Neural cell (in vitro differentiated cells): ENCODE measurements at regions not wholly inside any gene's neighbourhood (a gene's known extent, or its start where the extent isn't known, plus 50 kb on each side); places are given as distances from the start of the nearest gene placed in this dataset.

Experiments
- H2AFZ ChIP-seq: fragments of 200-600, 300-800 bp; sonication (generic), shearing (Covaris generic); 2 replicates; pipeline ENCODE4 v1.6.0; 2014; ENCODE audit warnings: low read depth, mild to moderate bottlenecking, antibody characterized with exemption, low read length, moderate library complexity
- H3F3A ChIP-seq: fragments of 200-600 bp; shearing (Covaris generic); 2 replicates; pipeline ENCODE4 v1.6.1; 2016; ENCODE audit warnings: mild to moderate bottlenecking, moderate library complexity, mixed read lengths, antibody characterized with exemption, low read length; ENCODE audit not compliant: insufficient read depth, poor library complexity, severe bottlenecking
- H3K27ac ChIP-seq: fragments of 200-600, 300-800 bp; sonication (generic), shearing (Covaris generic); 2 replicates; pipeline ENCODE4 v1.5.1; 2014; ENCODE audit warnings: mild to moderate bottlenecking, low read length, moderate library complexity
- H3K27me3 ChIP-seq: fragments of 300-800, 200-600 bp; sonication (generic), shearing (Covaris generic); 2 replicates; pipeline ENCODE4 v1.6.0; 2014; ENCODE audit warnings: mild to moderate bottlenecking, low read depth, low read length, moderate library complexity; ENCODE audit not compliant: insufficient read depth
- H3K36me3 ChIP-seq: fragments of 300-800, 200-600 bp; sonication (generic), shearing (Covaris generic); 2 replicates; pipeline ENCODE4 v1.5.1; 2014; ENCODE audit warnings: mild to moderate bottlenecking, antibody characterized with exemption, low read length, moderate library complexity; ENCODE audit not compliant: insufficient read depth
- H3K4me2 ChIP-seq: fragments of 300-800, 200-600 bp; sonication (generic), shearing (Covaris generic); 2 replicates; pipeline ENCODE4 v1.6.0; 2014; ENCODE audit warnings: mild to moderate bottlenecking, low read length
- H3K4me3 ChIP-seq: fragments of 300-800, 200-600 bp; sonication (generic), shearing (Covaris generic); 2 replicates; pipeline ENCODE4 v1.5.1; 2014; ENCODE audit warnings: mild to moderate bottlenecking, low read length, moderate library complexity
- H3K79me2 ChIP-seq: fragments of 200-600 bp; shearing (Covaris generic); replicated peaks from 2 replicates; pipeline ENCODE4 v1.6.0; 2014; ENCODE audit warnings: mild to moderate bottlenecking, low read length, moderate library complexity; ENCODE audit not compliant: insufficient read depth
- H3K9ac ChIP-seq: fragments of 300-800, 200-600 bp; sonication (generic), shearing (Covaris generic); 2 replicates; pipeline ENCODE4 v1.6.1; 2016; ENCODE audit warnings: mild to moderate bottlenecking, low read length, mixed read lengths
- H3K9me2 ChIP-seq: fragments of 200-600 bp; shearing (Covaris generic); 2 replicates; pipeline ENCODE4 v1.6.1; 2016; ENCODE audit warnings: mild to moderate bottlenecking, low read length, mixed read lengths; ENCODE audit not compliant: insufficient read depth
- H3K9me3 ChIP-seq: fragments of 200-600, 300-800 bp; sonication (generic), shearing (Covaris generic); 2 replicates; pipeline ENCODE4 v1.6.1; 2016; ENCODE audit warnings: mild to moderate bottlenecking, mixed run types, low read length, moderate library complexity, mixed read lengths
- H4K20me1 ChIP-seq: fragments of 200-600 bp; shearing (Covaris generic); 2 replicates; pipeline ENCODE4 v1.6.1; 2016; ENCODE audit warnings: mild to moderate bottlenecking, mixed run types; ENCODE audit not compliant: insufficient read depth
- CTCF ChIP-seq: fragments of 450-650 bp; IDR thresholded peaks from 2 replicates; pipeline ENCODE4 v1.5.1; 2014; ENCODE audit warnings: antibody characterized with exemption, mild to moderate bottlenecking, moderate library complexity; ENCODE audit not compliant: poor library complexity, severe bottlenecking
- EP300 ChIP-seq: fragments of 450-650 bp; conservative IDR thresholded peaks from 2 replicates; pipeline ENCODE4 v1.6.1; 2014; ENCODE audit warnings: antibody characterized with exemption, mild to moderate bottlenecking, moderate library complexity; ENCODE audit not compliant: poor library complexity, severe bottlenecking
- EZH2 ChIP-seq: fragments of 200-600, 300-800 bp; shearing (Covaris generic), sonication (generic); IDR thresholded peaks from 2 replicates; pipeline ENCODE4 v1.6.1; 2014; ENCODE audit warnings: antibody characterized with exemption, low read length, borderline replicate concordance, mild to moderate bottlenecking; ENCODE audit not compliant: insufficient read depth, poor library complexity, severe bottlenecking
- MXI1 ChIP-seq: fragments of 450-650 bp; conservative IDR thresholded peaks from 2 replicates; pipeline ENCODE4 v1.6.1; 2014; ENCODE audit warnings: antibody characterized with exemption, mild to moderate bottlenecking; ENCODE audit not compliant: poor library complexity, severe bottlenecking
- POLR2AphosphoS5 ChIP-seq: IDR thresholded peaks from 2 replicates; pipeline ENCODE4 v1.6.1; 2012
- RAD21 ChIP-seq: fragments of 450-650 bp; conservative IDR thresholded peaks from 2 replicates; pipeline ENCODE4 v1.6.1; 2014; ENCODE audit warnings: antibody characterized with exemption, mild to moderate bottlenecking, moderate library complexity
- REST ChIP-seq: IDR thresholded peaks from 2 replicates; pipeline ENCODE4 v1.6.1; 2012; ENCODE audit warnings: borderline replicate concordance
- SMC3 ChIP-seq: fragments of 450-650 bp; conservative IDR thresholded peaks from 2 replicates; pipeline ENCODE4 v1.6.1; 2014; ENCODE audit warnings: antibody characterized with exemption, mild to moderate bottlenecking, moderate library complexity; ENCODE audit not compliant: poor library complexity
- TAF1 ChIP-seq: IDR thresholded peaks from 2 replicates; pipeline ENCODE4 v1.6.1; 2012; ENCODE audit warnings: low read depth

GRCh38 chr20:39278230-39278788, 316.2 kb downstream of the DHX35 start:
- H3K4me2 ChIP-seq: no peak overlapping the region
- H2AFZ ChIP-seq: no peak overlapping the region
- no peak overlapping the region for H3K4me3 ChIP-seq
- no peaks in the 10 kb centered on the region for H4K20me1 ChIP-seq
- no peaks in the 10 kb centered on the region for H3K79me2 ChIP-seq
- TF ChIP-seq POLR2AphosphoS5 (no peak), TAF1 (no peak), EP300 (no peak), RAD21 (no peak), CTCF (no peak), SMC3 (no peak), REST (no peak), MXI1 (no peak), EZH2 (no peak)
- no peak overlapping the region for H3K9ac ChIP-seq
- H3K27me3 ChIP-seq: no peaks in the 10 kb centered on the region
- no peaks in the 10 kb centered on the region for H3K9me3 ChIP-seq
- H3K36me3 ChIP-seq: no peaks in the 10 kb centered on the region
- H3K27ac ChIP-seq: no peak overlapping the region
- no peaks in the 10 kb centered on the region for H3K9me2 ChIP-seq
- H3F3A ChIP-seq: no peaks in the 10 kb centered on the region

GRCh38 chr20:39277185-39277584, 315.0 kb downstream of the DHX35 start:
- Histone ChIP-seq H3K79me2 (no peaks in the 10 kb centered on the region), H2AFZ (no peak overlapping the region), H3K9ac (no peak overlapping the region), H3K9me3 (no peaks in the 10 kb centered on the region), H3K9me2 (no peaks in the 10 kb centered on the region), H3K27ac (no peak overlapping the region), H3K4me2 (no peak overlapping the region), H4K20me1 (no peaks in the 10 kb centered on the region), H3K36me3 (no peaks in the 10 kb centered on the region), H3F3A (no peaks in the 10 kb centered on the region), H3K4me3 (no peak overlapping the region), H3K27me3 (no peaks in the 10 kb centered on the region)
- TF ChIP-seq REST (no peak), TAF1 (no peak), MXI1 (no peak), SMC3 (no peak)
